GM12864 (cell line): ENCODE measurements at regions not wholly inside any gene's neighbourhood (a gene's known extent, or its start where the extent isn't known, plus 50 kb on each side); places are given as distances from the start of the nearest gene placed in this dataset.

Experiments
- DNase-seq: peaks from one replicate; pipeline ENCODE4 v3.0.0-alpha.2; 2011; ENCODE audit warnings: low read depth
- H3K4me3 ChIP-seq: 2 replicates; pipeline ENCODE4 v1.5.1; 2011; ENCODE audit warnings: mild to moderate bottlenecking, low read depth, low read length, control low read depth
- CTCF ChIP-seq: IDR thresholded peaks from 2 replicates; pipeline ENCODE4 v1.5.1; 2011; ENCODE audit warnings: low read depth, mild to moderate bottlenecking, moderate library complexity, low read length, control low read depth, inconsistent platforms; ENCODE audit errors: missing control alignments

DNA sequence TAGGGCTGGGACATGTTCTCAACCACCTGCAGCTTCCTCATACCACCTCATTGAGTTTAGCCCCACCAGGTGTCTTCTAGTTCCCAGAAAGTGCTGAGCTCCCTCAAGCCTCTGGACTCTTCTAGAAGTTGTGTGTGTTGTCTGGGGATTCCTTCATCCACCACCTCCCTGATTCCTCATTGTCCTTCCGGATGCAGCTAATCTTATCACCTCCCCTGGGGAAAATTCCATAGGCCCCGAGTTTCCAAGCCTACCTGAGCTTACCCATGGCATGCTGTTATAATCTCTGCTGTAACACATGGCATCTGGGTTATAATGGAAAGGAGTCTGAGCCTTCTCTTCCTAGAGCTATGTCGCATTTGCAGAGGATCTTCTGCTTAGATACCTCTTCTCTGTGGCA is 243.5 kb upstream of the SDK2 start:
- TF ChIP-seq CTCF = no peak
- DNase-seq = no peak
- H3K4me3 ChIP-seq = no peak overlapping the region

- H3K4me3 ChIP-seq = no peak overlapping the region
- DNase-seq = no peak
- TF ChIP-seq CTCF = no peak
Observed at GRCh38 chr17:73888862-73889261, 244.6 kb upstream of the SDK2 start.

DNA sequence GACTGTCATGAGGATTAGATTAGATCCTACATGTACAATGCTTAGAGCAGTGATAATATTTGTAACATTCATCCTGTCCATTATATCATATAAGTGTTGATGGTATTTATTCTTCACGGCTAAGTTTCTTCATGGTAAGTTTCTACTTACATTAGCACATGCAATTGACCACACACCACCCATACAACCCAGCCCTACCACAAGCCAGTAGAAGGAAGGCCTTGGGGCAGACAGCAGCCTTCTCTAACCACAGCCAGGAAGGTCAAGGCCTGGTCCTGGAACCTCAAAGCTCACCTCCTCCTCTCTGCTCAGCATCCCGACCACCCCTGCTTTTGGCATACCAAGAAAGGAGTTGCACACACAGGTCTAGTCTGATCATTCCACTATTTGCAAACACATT is 245.2 kb upstream of the SDK2 start:
- no peak for TF ChIP-seq CTCF
- no peak for DNase-seq
- H3K4me3 ChIP-seq = no peak overlapping the region

DNA sequence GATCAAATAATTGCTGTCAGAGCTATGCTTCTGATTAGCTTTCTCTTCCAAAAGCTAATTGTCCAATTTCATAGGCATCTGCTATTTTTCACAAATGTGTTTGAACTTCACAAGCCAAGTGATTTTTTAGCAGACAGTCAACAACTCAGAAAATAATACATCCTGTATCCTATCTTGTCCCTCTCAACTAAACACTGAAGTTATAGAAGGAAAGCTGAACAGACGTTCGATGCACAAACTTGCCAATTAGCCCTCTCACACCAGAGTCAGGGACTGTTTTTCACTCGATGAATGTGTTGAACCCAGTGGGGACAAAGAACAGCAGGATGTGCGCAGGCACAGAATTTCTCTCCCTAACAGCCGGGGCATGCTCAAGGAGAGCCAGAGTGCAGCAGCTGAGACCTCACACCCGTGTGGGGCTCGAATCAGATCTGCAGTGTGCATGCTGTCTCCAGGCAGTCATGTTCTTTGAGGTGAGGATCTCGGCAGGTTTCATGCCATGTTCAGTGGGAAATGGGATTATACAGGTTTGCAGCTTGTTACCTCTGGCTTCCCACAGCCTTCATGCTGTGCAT is 246.7 kb upstream of the SDK2 start:
- DNase-seq = no peak
- TF ChIP-seq CTCF = no peak
- no peak overlapping the region for H3K4me3 ChIP-seq

- DNase-seq = no peak
- no peak overlapping the region for H3K4me3 ChIP-seq
- no peak for TF ChIP-seq CTCF
Observed at GRCh38 chr17:73895157-73895556, 250.9 kb upstream of the SDK2 start.

GRCh38 chr17:73896966-73897365 is 252.7 kb upstream of the SDK2 start:
- no peak for DNase-seq
- no peak overlapping the region for H3K4me3 ChIP-seq
- no peak for TF ChIP-seq CTCF

GRCh38 chr17:73899839-73900238 is 255.6 kb upstream of the SDK2 start:
- TF ChIP-seq CTCF = no peak
- no peak overlapping the region for H3K4me3 ChIP-seq
- DNase-seq = no peak
